Suprapubic skin (tissue), 4 donors: ENCODE measurements at regions not wholly inside any gene's neighbourhood (a gene's known extent, or its start where the extent isn't known, plus 50 kb on each side); places are given as distances from the start of the nearest gene placed in this dataset.

Experiments
- DNase-seq, 2 donors: peaks; one replicate each; pipeline ENCODE4 v3.0.0-alpha.2; 2019; ENCODE audit warnings: low spot score in 2 of 2
- H3K27ac ChIP-seq: fragments of 200-600 bp; sonication (generic); one replicate; pipeline ENCODE4 v1.5.1; 2019
- H3K27me3 ChIP-seq: fragments of 200-600 bp; sonication (generic); one replicate; pipeline ENCODE4 v1.5.1; 2019
- H3K36me3 ChIP-seq: fragments of 200-600 bp; sonication (generic); one replicate; pipeline ENCODE4 v1.5.1; 2019
- H3K4me1 ChIP-seq: fragments of 200-600 bp; sonication (generic); one replicate; pipeline ENCODE4 v1.5.1; 2019
- H3K4me3 ChIP-seq: fragments of 200-600 bp; sonication (generic); one replicate; pipeline ENCODE4 v1.5.1; 2019; ENCODE audit warnings: mild to moderate bottlenecking
- H3K9me3 ChIP-seq: fragments of 200-600 bp; sonication (generic); one replicate; pipeline ENCODE4 v1.5.1; 2019
- CTCF ChIP-seq, 2 donors: fragments of 200-600 bp in 1 of 2; fragments of 450-650 bp in 1 of 2; sonication (generic) in 1 of 2; IDR thresholded peaks; one replicate each; pipeline ENCODE4 v1.5.1; 2016 to 2019; ENCODE audit warnings: antibody characterized with exemption in 2 of 2, mild to moderate bottlenecking in 1 of 2, moderate library complexity in 1 of 2
- EP300 ChIP-seq: sonication (generic); formaldehyde crosslinking; IDR thresholded peaks from one replicate; pipeline ENCODE4 v1.6.1; 2017; ENCODE audit warnings: antibody characterized with exemption
- POLR2A ChIP-seq, 2 donors: fragments of 450-650 bp; IDR thresholded peaks; one replicate each; pipeline ENCODE4 v1.6.1; 2017; ENCODE audit warnings: antibody characterized with exemption in 2 of 2, mild to moderate bottlenecking in 2 of 2, moderate library complexity in 2 of 2
- POLR2AphosphoS5 ChIP-seq, 3 donors: sonication (generic); formaldehyde crosslinking; IDR thresholded peaks; one replicate each; pipeline ENCODE4 v1.6.1; 2017; ENCODE audit warnings: antibody characterized with exemption in 3 of 3
- WGBS: methylation state at CpG from one replicate; pipeline ENCODE4 v1.1.5; 2018; 5-methylcytosine and 5-hydroxymethylcytosine counted together

GRCh38 chrX:68950937-68951336 is 122.1 kb downstream of the EFNB1 start:
- 84% methylated on average over 2 of the region's 2 CpGs for WGBS
- DNase-seq, result no peak
- Histone ChIP-seq H3K36me3 (no peaks in the 10 kb centered on the region), H3K27ac (no peak overlapping the region), H3K9me3 (no peaks in the 10 kb centered on the region), H3K27me3 (no peaks in the 10 kb centered on the region), H3K4me3 (no peak overlapping the region), H3K4me1 (no peaks in the 10 kb centered on the region)
- no peak for TF ChIP-seq CTCF (IDR thresholded peaks at IDR 0.05)
- TF ChIP-seq POLR2AphosphoS5 (IDR thresholded peaks at IDR 0.05), result no peak
- no peak for TF ChIP-seq POLR2A (IDR thresholded peaks at IDR 0.05)
- no peak for TF ChIP-seq EP300

- no peaks in the 10 kb centered on the region for H3K9me3 ChIP-seq
- H3K36me3 ChIP-seq, result no peaks in the 10 kb centered on the region
- WGBS, result 64% methylated on average over 6 of the region's 6 CpGs
- H3K4me1 ChIP-seq, result no peaks in the 10 kb centered on the region
- DNase-seq, result no peak
- no peaks in the 10 kb centered on the region for H3K27me3 ChIP-seq
- H3K4me3 ChIP-seq, result no peak overlapping the region
- H3K27ac ChIP-seq, result no peak overlapping the region
- no peak for TF ChIP-seq CTCF (IDR thresholded peaks at IDR 0.05)
- no peak for TF ChIP-seq POLR2A (IDR thresholded peaks at IDR 0.05)
- TF ChIP-seq POLR2AphosphoS5 (IDR thresholded peaks at IDR 0.05), result no peak
- no peak for TF ChIP-seq EP300
These were observed 119.2 kb downstream of the EFNB1 start for GRCh38 chrX:68947882-68948605.

GRCh38 chrX:68945603-68946228 is 116.9 kb downstream of the EFNB1 start:
- 75% methylated on average over 9 of the region's 10 CpGs for WGBS
- Histone ChIP-seq H3K4me3 (no peak overlapping the region), H3K27me3 (no peaks in the 10 kb centered on the region), H3K4me1 (no peaks in the 10 kb centered on the region), H3K27ac (no peak overlapping the region), H3K9me3 (no peaks in the 10 kb centered on the region), H3K36me3 (no peaks in the 10 kb centered on the region)
- no peak for DNase-seq
- no peak for TF ChIP-seq POLR2A (IDR thresholded peaks at IDR 0.05)
- TF ChIP-seq EP300, result no peak
- no peak for TF ChIP-seq CTCF (IDR thresholded peaks at IDR 0.05)
- TF ChIP-seq POLR2AphosphoS5 (IDR thresholded peaks at IDR 0.05), result no peak

GRCh38 chrX:68945081-68945602 is 116.3 kb downstream of the EFNB1 start:
- no peak for DNase-seq
- H3K9me3 ChIP-seq, result no peaks in the 10 kb centered on the region
- no peaks in the 10 kb centered on the region for H3K4me1 ChIP-seq
- TF ChIP-seq POLR2AphosphoS5 (IDR thresholded peaks at IDR 0.05) (no peak), CTCF (IDR thresholded peaks at IDR 0.05) (no peak), EP300 (no peak), POLR2A (IDR thresholded peaks at IDR 0.05) (no peak)
- 71% methylated on average over 2 of the region's 2 CpGs for WGBS
- H3K27me3 ChIP-seq, result no peaks in the 10 kb centered on the region
- H3K4me3 ChIP-seq, result no peak overlapping the region
- H3K36me3 ChIP-seq, result no peaks in the 10 kb centered on the region
- H3K27ac ChIP-seq, result no peak overlapping the region

- WGBS, result 45% methylated on average over 2 of the region's 2 CpGs
These were observed 115.4 kb downstream of the EFNB1 start for GRCh38 chrX:68944211-68944610.

More at GRCh38 chrX:68944211-68944610, 115.4 kb downstream of the EFNB1 start:
- Histone ChIP-seq H3K4me1 (no peaks in the 10 kb centered on the region), H3K27ac (no peak overlapping the region), H3K36me3 (no peaks in the 10 kb centered on the region), H3K27me3 (no peaks in the 10 kb centered on the region), H3K4me3 (no peak overlapping the region), H3K9me3 (no peaks in the 10 kb centered on the region)
- no peak for TF ChIP-seq POLR2A (IDR thresholded peaks at IDR 0.05)
- TF ChIP-seq POLR2AphosphoS5 (IDR thresholded peaks at IDR 0.05), result no peak
- no peak for TF ChIP-seq CTCF (IDR thresholded peaks at IDR 0.05)
- no peak for TF ChIP-seq EP300
- DNase-seq, result no peak
